Liver (tissue), 3 donors: ENCODE measurements at regions not wholly inside any gene's neighbourhood (a gene's known extent, or its start where the extent isn't known, plus 50 kb on each side); places are given as distances from the start of the nearest gene placed in this dataset.

Source experiments
- ATF3 ChIP-seq: IDR thresholded peaks from 2 replicates; pipeline ENCODE4 v1.6.1; 2016; ENCODE audit warnings: antibody characterized with exemption
- CTCF ChIP-seq: fragments of 150-350 bp; IDR thresholded peaks from 2 replicates; pipeline ENCODE4 v1.5.1; 2017; ENCODE audit warnings: improper control_type of control experiment, low read depth, low read length; ENCODE audit not compliant: missing input control
- EGR1 ChIP-seq, 2 donors: IDR thresholded peaks; 2 replicates each; pipeline ENCODE4 v1.6.1; 2016 to 2018; ENCODE audit warnings: antibody characterized with exemption in 2 of 2, low read depth in 2 of 2
- FOXA1 ChIP-seq: IDR thresholded peaks from 2 replicates; pipeline ENCODE4 v1.6.1; 2016; ENCODE audit warnings: antibody characterized with exemption
- HNF4A ChIP-seq, 2 donors: conservative IDR thresholded peaks; 2 replicates each; pipeline ENCODE4 v1.6.1; 2016; ENCODE audit warnings: antibody characterized with exemption in 2 of 2, mild to moderate bottlenecking in 2 of 2
- HNF4G ChIP-seq: IDR thresholded peaks from 2 replicates; pipeline ENCODE4 v1.6.1; 2016; ENCODE audit warnings: antibody characterized with exemption
- JUND ChIP-seq, 2 donors: IDR thresholded peaks; 2 replicates each; pipeline ENCODE4 v1.6.1; 2016; ENCODE audit warnings: antibody characterized with exemption in 2 of 2
- MAX ChIP-seq: IDR thresholded peaks from 2 replicates; pipeline ENCODE4 v1.6.1; 2016; ENCODE audit warnings: antibody characterized with exemption
- NR2F2 ChIP-seq: IDR thresholded peaks from 2 replicates; pipeline ENCODE4 v1.6.1; 2016; ENCODE audit warnings: antibody characterized with exemption
- RAD21 ChIP-seq, 2 donors: IDR thresholded peaks; 2 replicates each; pipeline ENCODE4 v1.6.1; 2016; ENCODE audit warnings: antibody characterized with exemption in 2 of 2, mild to moderate bottlenecking in 2 of 2
- REST ChIP-seq: IDR thresholded peaks from 2 replicates; pipeline ENCODE4 v1.6.1; 2016; ENCODE audit warnings: antibody characterized with exemption, mild to moderate bottlenecking
- RXRA ChIP-seq, 2 donors: IDR thresholded peaks; 2 replicates each; pipeline ENCODE4 v1.6.1; 2017 to 2018; ENCODE audit warnings: antibody characterized with exemption in 2 of 2, mild to moderate bottlenecking in 1 of 2
- TAF1 ChIP-seq: conservative IDR thresholded peaks from 2 replicates; pipeline ENCODE4 v1.6.1; 2016; ENCODE audit warnings: antibody characterized with exemption, mild to moderate bottlenecking
- ZBTB33 ChIP-seq: IDR thresholded peaks from 2 replicates; pipeline ENCODE4 v1.6.1; 2016; ENCODE audit warnings: antibody characterized with exemption
- donor health status: healthy.
- donor health status: healthy.

GRCh38 chr10:105707603-105708002, 1066.5 kb downstream of the SORCS3 start:
- TF ChIP-seq EGR1 (IDR thresholded peaks at IDR 0.05; ENCODE audit: low read depth in 2 of 2) (no peak), CTCF (no peak), NR2F2 (no peak), TAF1 (no peak), HNF4A (conservative IDR thresholded peaks at IDR 0.05) (no peak), RAD21 (IDR thresholded peaks at IDR 0.05) (no peak), REST (no peak), HNF4G (no peak), MAX (no peak), ATF3 (no peak), RXRA (IDR thresholded peaks at IDR 0.05) (no peak), FOXA1 (no peak), ZBTB33 (no peak), JUND (IDR thresholded peaks at IDR 0.05) (no peak)
